NB4 (cell line): ENCODE measurements at regions not wholly inside any gene's neighbourhood (a gene's known extent, or its start where the extent isn't known, plus 50 kb on each side); places are given as distances from the start of the nearest gene placed in this dataset.

ENCODE experiments used
- MYC ChIP-seq: IDR thresholded peaks from 2 replicates; pipeline ENCODE4 v1.6.1; 2011; ENCODE audit warnings: low read depth, low read length
- TF ChIP-seq, protein P1 (sequence below): IDR thresholded peaks from one replicate; pipeline ENCODE4 v1.5.1; 2012; ENCODE audit warnings: low read depth, low read length

DNA sequence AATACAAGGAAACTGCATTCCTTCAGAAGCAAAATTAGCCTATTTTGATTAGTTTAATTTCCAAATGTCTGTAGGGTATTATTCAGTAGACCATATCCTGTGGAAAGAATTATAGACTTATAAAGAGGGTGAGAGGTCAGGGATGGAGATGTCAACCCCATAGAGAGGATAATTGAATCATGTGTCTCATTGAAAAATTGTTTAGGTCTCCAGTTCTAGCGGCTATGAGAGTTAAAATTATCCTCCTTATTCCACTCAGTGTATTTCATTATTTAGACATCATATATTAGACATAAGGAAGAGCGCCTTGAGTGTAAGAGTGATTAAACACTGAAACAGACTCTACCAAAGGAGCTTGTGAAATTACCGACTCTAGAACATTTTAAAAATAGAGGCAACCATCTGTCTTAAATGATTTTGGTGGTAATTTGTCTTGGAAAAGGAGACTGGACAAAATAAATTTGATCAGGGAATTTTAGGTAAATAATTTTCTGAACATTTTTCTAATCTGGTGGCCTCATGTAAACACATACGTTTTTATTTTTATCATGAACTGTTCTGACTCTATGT, 654.4 kb upstream of the TENM3 start:
- TF ChIP-seq, protein P1, sequence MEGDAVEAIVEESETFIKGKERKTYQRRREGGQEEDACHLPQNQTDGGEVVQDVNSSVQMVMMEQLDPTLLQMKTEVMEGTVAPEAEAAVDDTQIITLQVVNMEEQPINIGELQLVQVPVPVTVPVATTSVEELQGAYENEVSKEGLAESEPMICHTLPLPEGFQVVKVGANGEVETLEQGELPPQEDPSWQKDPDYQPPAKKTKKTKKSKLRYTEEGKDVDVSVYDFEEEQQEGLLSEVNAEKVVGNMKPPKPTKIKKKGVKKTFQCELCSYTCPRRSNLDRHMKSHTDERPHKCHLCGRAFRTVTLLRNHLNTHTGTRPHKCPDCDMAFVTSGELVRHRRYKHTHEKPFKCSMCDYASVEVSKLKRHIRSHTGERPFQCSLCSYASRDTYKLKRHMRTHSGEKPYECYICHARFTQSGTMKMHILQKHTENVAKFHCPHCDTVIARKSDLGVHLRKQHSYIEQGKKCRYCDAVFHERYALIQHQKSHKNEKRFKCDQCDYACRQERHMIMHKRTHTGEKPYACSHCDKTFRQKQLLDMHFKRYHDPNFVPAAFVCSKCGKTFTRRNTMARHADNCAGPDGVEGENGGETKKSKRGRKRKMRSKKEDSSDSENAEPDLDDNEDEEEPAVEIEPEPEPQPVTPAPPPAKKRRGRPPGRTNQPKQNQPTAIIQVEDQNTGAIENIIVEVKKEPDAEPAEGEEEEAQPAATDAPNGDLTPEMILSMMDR = no peak
- no peak for TF ChIP-seq MYC
